Esophagus muscularis mucosa (tissue), 3 donors: ENCODE measurements at regions not wholly inside any gene's neighbourhood (a gene's known extent, or its start where the extent isn't known, plus 50 kb on each side); places are given as distances from the start of the nearest gene placed in this dataset.

Source experiments
- POLR2A ChIP-seq: fragments of 450-650 bp; IDR thresholded peaks from one replicate; pipeline ENCODE4 v1.6.1; 2017; ENCODE audit warnings: antibody characterized with exemption, moderate library complexity, mild to moderate bottlenecking, low read depth
- TF ChIP-seq, protein P1 (sequence below), 3 experiments: fragments of 200-600 bp in 2 of 3; fragments of 450-650 bp in 1 of 3; sonication (generic) in 2 of 3; IDR thresholded peaks; one replicate each; pipeline ENCODE4 v1.5.1; 2017 to 2019; ENCODE audit warnings: antibody characterized with exemption in 3 of 3, mild to moderate bottlenecking in 2 of 3, moderate library complexity in 1 of 3

DNA sequence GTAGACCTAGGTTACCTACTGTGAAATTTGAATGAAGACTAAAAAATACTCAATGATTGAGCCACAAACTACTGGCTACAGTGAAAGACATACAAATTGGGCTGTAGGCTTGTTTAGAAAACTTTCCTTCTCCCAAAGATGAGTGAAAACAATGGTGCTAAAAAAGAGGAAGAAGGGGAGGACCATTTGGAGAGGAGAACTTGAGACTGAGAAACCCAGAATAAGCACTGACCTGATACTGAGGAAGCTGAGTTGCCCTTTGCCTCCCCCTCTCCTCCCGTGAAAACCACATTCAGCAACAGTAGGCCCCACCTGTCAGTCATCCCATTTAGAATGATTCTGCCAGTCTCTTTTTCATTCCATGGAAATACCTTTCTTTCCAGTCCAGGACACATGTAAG, 484.0 kb upstream of the TGFBR2 start:
- TF ChIP-seq, protein P1, sequence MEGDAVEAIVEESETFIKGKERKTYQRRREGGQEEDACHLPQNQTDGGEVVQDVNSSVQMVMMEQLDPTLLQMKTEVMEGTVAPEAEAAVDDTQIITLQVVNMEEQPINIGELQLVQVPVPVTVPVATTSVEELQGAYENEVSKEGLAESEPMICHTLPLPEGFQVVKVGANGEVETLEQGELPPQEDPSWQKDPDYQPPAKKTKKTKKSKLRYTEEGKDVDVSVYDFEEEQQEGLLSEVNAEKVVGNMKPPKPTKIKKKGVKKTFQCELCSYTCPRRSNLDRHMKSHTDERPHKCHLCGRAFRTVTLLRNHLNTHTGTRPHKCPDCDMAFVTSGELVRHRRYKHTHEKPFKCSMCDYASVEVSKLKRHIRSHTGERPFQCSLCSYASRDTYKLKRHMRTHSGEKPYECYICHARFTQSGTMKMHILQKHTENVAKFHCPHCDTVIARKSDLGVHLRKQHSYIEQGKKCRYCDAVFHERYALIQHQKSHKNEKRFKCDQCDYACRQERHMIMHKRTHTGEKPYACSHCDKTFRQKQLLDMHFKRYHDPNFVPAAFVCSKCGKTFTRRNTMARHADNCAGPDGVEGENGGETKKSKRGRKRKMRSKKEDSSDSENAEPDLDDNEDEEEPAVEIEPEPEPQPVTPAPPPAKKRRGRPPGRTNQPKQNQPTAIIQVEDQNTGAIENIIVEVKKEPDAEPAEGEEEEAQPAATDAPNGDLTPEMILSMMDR (IDR thresholded peaks at IDR 0.05), result no peak
- TF ChIP-seq POLR2A, result no peak
